HEK293 (cell line): ENCODE measurements at regions not wholly inside any gene's neighbourhood (a gene's known extent, or its start where the extent isn't known, plus 50 kb on each side); places are given as distances from the start of the nearest gene placed in this dataset.

ENCODE experiments used
- CTCF ChIA-PET: fragments of 350-600 bp; formaldehyde crosslinking; extraction: SDS; loops from one replicate; lab custom pipeline; 2021; ENCODE audit warnings: antibody characterized with exemption; lab: Yijun Ruan, JAX
- POLR2A ChIA-PET: fragments of 300-600 bp; formaldehyde crosslinking; extraction: SDS; loops from one replicate; lab custom pipeline; 2020; ENCODE audit warnings: antibody characterized with exemption, inconsistent platforms; lab: Yijun Ruan, JAX
- H3K27ac ChIP-seq: fragments of 200-500 bp; sonication (Bioruptor generic); 2 replicates; pipeline ENCODE4 v1.5.1; 2014; ENCODE audit warnings: low read depth, low read length, control low read depth, inconsistent platforms; ENCODE audit errors: extremely low read depth
- H3K36me3 ChIP-seq, 2 experiments: fragments of 200-500 bp in 1 of 2; sonication (Bioruptor generic) in 1 of 2; 1 replicate in 1 of 2; 2 replicates in 1 of 2; pipeline ENCODE4 v1.5.1; 2014 to 2017; ENCODE audit warnings: inconsistent platforms in 2 of 2, low read length in 2 of 2; ENCODE audit not compliant: control insufficient read depth in 2 of 2, insufficient read depth in 1 of 2
- H3K4me1 ChIP-seq: fragments of 200-500 bp; sonication (Bioruptor generic); 2 replicates; pipeline ENCODE4 v1.5.1; 2014; ENCODE audit warnings: mild to moderate bottlenecking, low read length, inconsistent platforms; ENCODE audit not compliant: control insufficient read depth, insufficient read depth
- H3K4me3 ChIP-seq: 2 replicates; pipeline ENCODE4 v1.5.1; 2011; ENCODE audit warnings: low read depth, mild to moderate bottlenecking, control low read depth, low read length, moderate library complexity
- H3K9me3 ChIP-seq: fragments of 200-500 bp; sonication (Bioruptor generic); 2 replicates; pipeline ENCODE4 v1.5.1; 2014; ENCODE audit warnings: low read depth, low read length, inconsistent platforms; ENCODE audit not compliant: control insufficient read depth, insufficient read depth
- ATF2 ChIP-seq: fragments of 450-650 bp; formaldehyde crosslinking; IDR thresholded peaks from 2 replicates; pipeline ENCODE4 v1.5.1; 2016; ENCODE audit warnings: missing biosample characterization, missing genetic modification characterization, low read depth
- BCL11B ChIP-seq: fragments of 450-650 bp; formaldehyde crosslinking; IDR thresholded peaks from 2 replicates; pipeline ENCODE4 v1.5.1; 2016; ENCODE audit warnings: low read depth, missing biosample characterization, missing genetic modification characterization
- HOXA7 ChIP-seq: sonication (generic); formaldehyde crosslinking; IDR thresholded peaks from 2 replicates; pipeline ENCODE4 v1.8.1; 2022; ENCODE audit warnings: missing genetic modification reagents, borderline replicate concordance
- PATZ1 ChIP-seq: fragments of 450-650 bp; formaldehyde crosslinking; IDR thresholded peaks from 2 replicates; pipeline ENCODE4 v1.5.1; 2016; ENCODE audit warnings: missing biosample characterization, missing genetic modification characterization
- PRDM10 ChIP-seq: fragments of 450-650 bp; formaldehyde crosslinking; IDR thresholded peaks from 2 replicates; pipeline ENCODE4 v1.5.1; 2016; ENCODE audit warnings: missing biosample characterization, missing genetic modification characterization
- SALL2 ChIP-seq: fragments of 450-650 bp; formaldehyde crosslinking; IDR thresholded peaks from 2 replicates; pipeline ENCODE4 v1.5.0; 2017; ENCODE audit warnings: missing biosample characterization, mild to moderate bottlenecking, missing genetic modification characterization, borderline replicate concordance
- SCRT2 ChIP-seq: fragments of 450-650 bp; formaldehyde crosslinking; IDR thresholded peaks from 2 replicates; pipeline ENCODE4 v1.5.1; 2016; ENCODE audit warnings: missing biosample characterization, missing genetic modification characterization
- SP3 ChIP-seq: fragments of 450-650 bp; formaldehyde crosslinking; IDR thresholded peaks from 2 replicates; pipeline ENCODE4 v1.5.1; 2016; ENCODE audit warnings: missing biosample characterization, missing genetic modification characterization
- SP7 ChIP-seq: fragments of 450-650 bp; formaldehyde crosslinking; IDR thresholded peaks from 2 replicates; pipeline ENCODE4 v1.5.1; 2016; ENCODE audit warnings: missing biosample characterization, missing genetic modification characterization
- ZBTB8A ChIP-seq: fragments of 450-650 bp; formaldehyde crosslinking; IDR thresholded peaks from 2 replicates; pipeline ENCODE4 v1.5.1; 2016; ENCODE audit warnings: missing biosample characterization, missing genetic modification characterization
- ZEB2 ChIP-seq: fragments of 450-650 bp; formaldehyde crosslinking; IDR thresholded peaks from 2 replicates; pipeline ENCODE4 v1.5.1; 2016; ENCODE audit warnings: missing biosample characterization, missing genetic modification characterization
- ZIC2 ChIP-seq: fragments of 450-650 bp; formaldehyde crosslinking; IDR thresholded peaks from 2 replicates; pipeline ENCODE4 v1.5.1; 2016; ENCODE audit warnings: missing biosample characterization, missing genetic modification characterization
- ZNF174 ChIP-seq: fragments of 450-650 bp; formaldehyde crosslinking; IDR thresholded peaks from 2 replicates; pipeline ENCODE4 v1.5.0; 2017; ENCODE audit warnings: missing biosample characterization, mild to moderate bottlenecking, missing genetic modification characterization
- ZNF248 ChIP-seq: fragments of 450-650 bp; formaldehyde crosslinking; IDR thresholded peaks from 2 replicates; pipeline ENCODE4 v1.5.1; 2017; ENCODE audit warnings: missing biosample characterization, missing genetic modification characterization
- ZNF302 ChIP-seq: fragments of 450-650 bp; formaldehyde crosslinking; IDR thresholded peaks from 2 replicates; pipeline ENCODE4 v1.5.1; 2016; ENCODE audit warnings: missing biosample characterization, missing genetic modification characterization, low read depth
- ZNF311 ChIP-seq: fragments of 450-650 bp; formaldehyde crosslinking; IDR thresholded peaks from 2 replicates; pipeline ENCODE4 v1.5.1; 2017; ENCODE audit warnings: missing biosample characterization, missing genetic modification characterization, borderline replicate concordance
- ZNF473 ChIP-seq: fragments of 450-650 bp; formaldehyde crosslinking; IDR thresholded peaks from 2 replicates; pipeline ENCODE4 v1.5.1; 2017; ENCODE audit warnings: missing biosample characterization, missing genetic modification characterization
- ZNF571 ChIP-seq: fragments of 450-650 bp; formaldehyde crosslinking; IDR thresholded peaks from 2 replicates; pipeline ENCODE4 v1.5.0; 2017; ENCODE audit warnings: missing biosample characterization, missing genetic modification characterization
- ZNF626 ChIP-seq: fragments of 450-650 bp; sonication (Bioruptor Pico); formaldehyde crosslinking; IDR thresholded peaks from 2 replicates; pipeline ENCODE4 v1.5.1; 2018; ENCODE audit warnings: missing biosample characterization, missing genetic modification characterization, inconsistent platforms
- ZNF670 ChIP-seq: fragments of 450-650 bp; formaldehyde crosslinking; IDR thresholded peaks from 2 replicates; pipeline ENCODE4 v1.5.1; 2016; ENCODE audit warnings: missing biosample characterization, missing genetic modification characterization, low read depth
- ZNF701 ChIP-seq: fragments of 450-650 bp; formaldehyde crosslinking; IDR thresholded peaks from 2 replicates; pipeline ENCODE4 v1.5.1; 2016; ENCODE audit warnings: missing biosample characterization, missing genetic modification characterization
- ZNF747 ChIP-seq: fragments of 450-650 bp; formaldehyde crosslinking; IDR thresholded peaks from 2 replicates; pipeline ENCODE4 v1.5.1; 2016; ENCODE audit warnings: missing biosample characterization, missing genetic modification characterization
- ZNF785 ChIP-seq: fragments of 450-650 bp; formaldehyde crosslinking; IDR thresholded peaks from 2 replicates; pipeline ENCODE4 v1.5.1; 2016; ENCODE audit warnings: missing biosample characterization, missing genetic modification characterization
- ZNF837 ChIP-seq: fragments of 450-650 bp; formaldehyde crosslinking; IDR thresholded peaks from 2 replicates; pipeline ENCODE4 v1.5.1; 2016; ENCODE audit warnings: missing biosample characterization, missing genetic modification characterization
- ZSCAN23 ChIP-seq: fragments of 450-650 bp; formaldehyde crosslinking; IDR thresholded peaks from 2 replicates; pipeline ENCODE4 v1.5.1; 2016; ENCODE audit warnings: missing biosample characterization, missing genetic modification characterization

- TF ChIP-seq ZNF626 (tag by site-specific recombination) = no peak
- TF ChIP-seq ZNF302 = no peak
- TF ChIP-seq ATF2 (tag by site-specific recombination) = no peak
- TF ChIP-seq ZNF571 (tag by site-specific recombination) = no peak
- no peak for TF ChIP-seq PATZ1 (tag by site-specific recombination)
- TF ChIP-seq ZIC2 = no peak
- TF ChIP-seq ZNF747 (tag by site-specific recombination) = no peak
- no peak for TF ChIP-seq ZSCAN23 (tag by site-specific recombination)
- no peak for TF ChIP-seq ZNF670
- no peak for TF ChIP-seq HOXA7
- no peak for TF ChIP-seq ZEB2 (tag by site-specific recombination)
- TF ChIP-seq PRDM10 = no peak
- TF ChIP-seq SALL2 (tag by site-specific recombination) = no peak
- TF ChIP-seq, all 188 proteins: peak for 0
Measured at GRCh38 chr2:595831-596592, 81.2 kb downstream of the TMEM18 start (continued).

- CTCF ChIA-PET = interaction anchor here (0.6 kb wide), 1 partner anchor 558 kb away, joined by 3 read pairs; no protein-coding TSS in a partner anchor
- no peak overlapping the region for H3K27ac ChIP-seq
- no peaks in the 10 kb centered on the region for H3K9me3 ChIP-seq
- POLR2A ChIA-PET = no interaction called here
- H3K4me1 ChIP-seq = no peaks in the 10 kb centered on the region
- TF ChIP-seq ZNF747 (tag by site-specific recombination) (no peak), ZNF311 (tag by site-specific recombination) (no peak), SP7 (tag by site-specific recombination) (no peak), ZNF701 (tag by site-specific recombination) (no peak), ZNF248 (tag by site-specific recombination) (no peak), BCL11B (tag by site-specific recombination) (no peak), ZNF785 (no peak), SCRT2 (tag by site-specific recombination) (no peak), ZNF473 (tag by site-specific recombination) (no peak), ZBTB8A (tag by site-specific recombination) (no peak), SP3 (tag by site-specific recombination) (no peak), PRDM10 (no peak), ZNF837 (tag by site-specific recombination) (no peak), ZNF626 (tag by site-specific recombination) (no peak), ZNF174 (tag by site-specific recombination) (no peak)
- H3K4me3 ChIP-seq = no peak overlapping the region
- no peaks in the 10 kb centered on the region for H3K36me3 ChIP-seq
Measured at GRCh38 chr2:595141-595815, 81.9 kb downstream of the TMEM18 start.
